ENCODE measurements at regions not wholly inside any gene's neighbourhood (a gene's known extent, or its start where the extent isn't known, plus 50 kb on each side); places are given as distances from the start of the nearest gene placed in this dataset.

- DNase-seq (ENCODE audit: low read depth in 4 of 4, low spot score in 3 of 4) = no peak
These were observed 161.6 kb downstream of the C5orf15 start for GRCh38 chr5:133806847-133807246.

DNA sequence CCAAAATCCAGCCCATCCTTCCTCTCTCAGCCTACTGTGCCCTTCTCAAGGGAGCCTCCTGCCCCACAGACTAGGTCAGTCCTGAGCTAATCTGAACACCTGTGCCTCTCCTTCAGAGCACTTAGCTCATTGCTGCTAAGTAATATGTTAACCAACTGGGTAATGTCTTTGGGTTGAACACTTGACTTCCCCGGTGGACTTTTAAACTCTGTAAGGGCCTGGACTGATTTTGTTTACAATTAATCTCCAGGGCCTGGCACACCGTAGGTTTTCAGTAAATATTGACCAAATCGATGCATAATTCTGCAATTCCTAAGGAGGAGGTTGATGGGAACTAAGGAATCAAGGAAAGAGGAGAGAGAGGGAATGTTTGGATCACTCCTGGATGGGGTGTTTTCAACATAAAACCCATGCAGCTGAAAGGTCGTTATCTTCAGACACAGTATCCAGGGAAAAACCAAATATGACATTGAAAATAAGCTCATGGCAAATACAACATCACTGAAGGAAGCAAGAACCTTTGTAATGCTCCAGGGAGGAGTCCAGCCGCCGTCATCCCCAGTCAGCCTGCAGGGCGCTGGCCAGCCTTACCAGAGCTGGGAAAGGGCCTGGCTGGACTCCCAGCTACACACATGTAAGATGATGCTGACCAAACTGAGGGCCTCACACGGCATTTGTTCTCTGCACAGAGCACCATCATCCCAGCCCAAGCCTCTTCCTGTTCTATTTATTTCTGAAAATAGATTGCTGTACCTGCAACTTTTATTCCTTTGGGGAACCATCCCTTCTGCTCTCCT lies 166.3 kb downstream of the C5orf15 start:
- DNase-seq (ENCODE audit: low read depth in 4 of 4, low spot score in 3 of 4) = no peak

DNA sequence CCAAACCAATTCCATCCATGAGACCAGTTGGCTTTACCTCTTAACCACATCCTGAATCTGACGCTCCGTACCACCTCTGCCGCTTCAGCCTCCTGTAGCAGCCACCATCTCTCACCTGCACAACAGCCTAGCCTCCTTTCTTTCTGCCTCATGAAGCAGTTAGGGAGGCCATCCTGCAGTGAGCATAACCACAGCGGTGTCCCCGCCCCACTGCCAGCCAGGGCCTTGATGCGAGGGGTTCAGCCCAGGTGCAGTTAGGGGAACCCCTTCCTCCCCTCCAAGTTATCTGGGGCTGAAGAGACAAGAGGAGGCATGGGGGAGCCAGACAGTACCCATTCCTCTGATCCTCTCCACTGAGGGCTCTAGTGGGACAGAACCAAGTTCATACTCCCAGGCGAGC lies 167.0 kb downstream of the C5orf15 start:
- no peak for DNase-seq (ENCODE audit: low read depth in 4 of 4, low spot score in 3 of 4)

- DNase-seq (ENCODE audit: low read depth in 4 of 4, low spot score in 3 of 4) = no peak
These were observed 168.7 kb downstream of the C5orf15 start for GRCh38 chr5:133799571-133800237.

GRCh38 chr5:133797167-133797566 lies 171.3 kb downstream of the C5orf15 start:
- DNase-seq (ENCODE audit: low read depth in 4 of 4, low spot score in 3 of 4) = no peak

DNA sequence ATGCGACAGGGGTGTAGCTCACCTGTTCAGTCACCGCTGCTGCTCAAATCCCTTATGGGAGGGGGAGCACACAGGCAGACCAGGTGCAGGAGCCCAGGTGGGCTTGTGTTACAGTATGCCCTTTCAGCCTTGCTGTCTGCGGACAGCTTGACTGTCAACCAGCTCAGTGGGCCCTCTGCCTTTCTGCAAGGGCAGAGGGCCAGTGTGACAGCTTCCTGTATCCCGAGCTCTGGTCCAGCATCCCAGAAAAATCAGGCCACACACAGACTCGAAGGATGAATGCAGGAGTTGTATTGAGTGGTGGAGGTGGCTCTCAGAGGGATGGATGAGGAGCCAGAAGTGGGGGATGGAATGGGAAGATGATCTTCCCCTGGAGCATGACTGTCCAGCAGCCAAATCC lies 172.2 kb downstream of the C5orf15 start:
- no peak for DNase-seq (ENCODE audit: low read depth in 4 of 4, low spot score in 3 of 4)

DNA sequence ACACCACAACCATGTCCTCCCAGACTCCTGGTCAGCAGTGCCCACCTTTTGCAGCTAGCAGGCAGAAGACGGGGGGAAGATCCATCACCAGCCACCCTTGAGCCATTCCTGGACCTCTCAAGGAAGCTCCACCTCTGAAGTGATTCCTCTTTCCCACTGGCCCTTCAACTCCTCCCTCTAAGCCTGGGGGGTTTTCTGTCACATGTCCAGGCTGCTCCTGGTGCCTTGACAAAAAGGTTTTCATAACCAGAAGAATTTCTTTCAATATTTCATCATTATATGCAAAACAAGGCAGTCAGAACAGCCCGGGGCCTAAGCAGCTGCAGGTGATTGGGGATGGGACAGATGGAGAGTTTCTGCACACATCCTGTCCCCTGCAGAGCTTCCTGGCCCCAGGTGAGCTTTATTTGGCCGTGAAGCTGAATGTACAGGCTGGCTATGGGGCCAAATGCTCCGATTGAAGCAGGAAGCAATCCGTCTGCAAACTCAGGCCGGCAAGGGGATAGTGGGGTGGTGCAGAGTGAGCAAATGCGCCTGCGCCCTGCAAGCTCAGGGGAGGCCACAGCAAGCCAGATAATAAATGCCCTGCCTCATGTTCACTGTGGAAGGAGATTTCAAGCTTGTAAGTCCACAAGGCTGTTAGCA lies 173.5 kb downstream of the C5orf15 start:
- no peak for DNase-seq (ENCODE audit: low read depth in 4 of 4, low spot score in 3 of 4)

DNA sequence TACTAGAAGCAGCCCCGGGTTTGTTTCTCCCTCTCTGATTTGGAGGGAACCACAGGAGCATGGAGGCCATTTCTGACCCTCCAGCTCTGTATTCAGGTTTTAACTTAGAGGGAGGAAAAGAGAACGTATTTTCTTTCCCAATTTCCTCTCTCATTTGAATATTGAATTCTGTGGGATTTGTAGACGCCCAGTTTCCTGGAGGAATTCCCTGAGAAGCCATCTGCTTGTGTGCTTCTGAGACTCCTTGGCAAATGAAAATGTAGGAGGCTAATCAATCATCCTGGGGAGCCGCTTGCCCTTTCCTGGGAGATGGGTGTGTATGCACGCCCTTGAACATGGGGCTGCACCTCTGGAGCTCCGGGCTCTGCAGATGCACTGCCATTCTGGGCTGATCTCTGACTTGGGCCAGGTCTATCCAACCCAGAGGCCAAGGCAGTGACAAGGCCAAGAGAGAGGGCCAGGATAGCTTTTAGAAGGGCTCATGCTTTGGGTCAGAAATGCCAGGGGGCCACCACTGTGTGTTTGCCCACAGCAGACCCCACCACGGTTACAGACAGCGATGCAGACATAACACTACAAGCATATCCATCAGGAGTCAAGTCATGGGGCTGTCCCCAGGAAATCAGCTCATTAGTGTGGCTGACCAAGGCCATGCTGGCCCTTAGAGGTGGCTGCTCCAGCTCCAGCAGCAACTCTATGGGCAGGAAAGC lies 174.5 kb downstream of the C5orf15 start:
- DNase-seq (ENCODE audit: low read depth in 4 of 4, low spot score in 3 of 4) = no peak

DNA sequence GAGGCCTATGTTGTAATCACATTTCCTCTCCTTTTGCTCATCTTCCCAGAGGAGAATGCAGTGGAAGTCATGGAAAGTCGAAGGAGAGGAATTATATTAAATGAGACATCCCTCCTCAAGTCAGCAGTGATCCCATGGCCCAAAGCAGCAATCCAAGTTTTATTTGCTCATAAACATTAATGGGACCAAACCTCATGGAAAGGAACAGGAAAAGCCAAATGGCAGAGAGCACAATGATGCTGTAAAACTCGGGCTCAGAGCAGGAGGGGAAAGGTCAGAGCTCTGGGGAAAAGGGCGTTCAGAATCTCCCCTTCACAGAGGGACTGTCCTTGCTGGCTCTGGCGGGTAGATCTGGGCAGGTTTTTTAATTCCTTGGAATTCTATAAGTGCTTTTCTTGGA lies 175.8 kb downstream of the C5orf15 start:
- no peak for DNase-seq (ENCODE audit: low read depth in 4 of 4, low spot score in 3 of 4)

GRCh38 chr5:133792024-133792423 lies 176.4 kb downstream of the C5orf15 start:
- DNase-seq (ENCODE audit: low read depth in 4 of 4, low spot score in 3 of 4) = no peak

DNA sequence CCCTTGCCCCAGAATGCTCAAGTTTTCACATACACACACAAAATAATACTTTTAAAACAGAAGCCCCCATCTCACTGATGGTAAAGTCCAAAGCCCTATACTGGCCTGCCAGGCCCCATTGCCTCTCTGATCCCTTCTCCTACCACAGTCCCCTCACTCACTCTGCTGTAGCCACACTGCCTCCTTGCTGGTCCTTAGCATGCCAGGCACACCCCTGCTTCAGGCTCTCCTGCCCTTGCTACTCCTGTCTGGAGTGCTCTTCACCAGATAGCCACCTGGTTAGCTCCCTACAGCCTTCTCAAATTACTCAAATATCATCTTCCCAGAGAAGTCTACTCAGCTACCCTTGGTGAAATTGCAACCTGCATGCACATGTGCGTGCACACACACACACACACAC lies 177.5 kb downstream of the C5orf15 start:
- DNase-seq (ENCODE audit: low read depth in 4 of 4, low spot score in 3 of 4) = no peak

GRCh38 chr5:133789428-133789827 lies 177.1 kb upstream of the FSTL4 start:
- no peak for DNase-seq (ENCODE audit: low read depth in 4 of 4, low spot score in 3 of 4)

DNA sequence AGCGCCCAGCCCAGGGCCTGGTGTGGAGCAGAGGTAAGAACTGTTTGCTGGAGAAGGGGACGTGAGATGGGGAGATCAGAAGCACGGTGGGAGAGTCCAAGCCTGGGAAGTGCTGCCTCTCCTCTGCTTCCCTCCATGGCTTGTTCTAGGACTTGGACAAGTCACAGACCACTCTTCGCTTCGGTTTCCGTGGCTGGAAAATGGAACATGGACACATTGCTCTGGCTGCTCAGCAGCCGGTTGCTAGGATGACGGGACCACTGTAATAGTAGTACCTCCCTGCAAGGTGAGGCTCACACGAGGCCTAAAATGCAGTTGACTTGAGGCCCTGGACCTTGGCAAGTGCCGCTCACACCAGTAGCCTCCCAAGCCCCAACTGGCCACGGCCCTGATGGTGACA lies 175.8 kb upstream of the FSTL4 start:
- DNase-seq (ENCODE audit: low read depth in 4 of 4, low spot score in 3 of 4) = no peak

DNA sequence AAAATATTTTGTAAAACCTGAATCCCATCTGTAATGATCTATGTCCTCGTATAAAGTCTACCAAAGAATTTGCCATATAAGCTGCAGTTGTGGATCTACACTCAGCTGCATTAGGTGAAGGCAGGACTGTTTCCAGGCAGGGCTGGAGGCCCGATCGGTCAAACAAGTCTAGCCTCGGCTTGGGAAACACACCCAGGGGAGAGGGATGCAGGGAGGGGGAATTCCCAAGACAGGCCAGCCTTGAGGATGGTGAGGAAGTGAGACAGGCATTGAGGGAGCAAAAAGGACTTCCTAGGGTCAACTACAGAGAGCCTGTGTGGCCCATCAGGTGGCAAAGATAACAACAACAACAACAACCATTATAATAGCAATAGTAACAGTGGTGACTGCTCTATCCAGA lies 174.1 kb upstream of the FSTL4 start:
- no peak for DNase-seq (ENCODE audit: low read depth in 4 of 4, low spot score in 3 of 4)

DNA sequence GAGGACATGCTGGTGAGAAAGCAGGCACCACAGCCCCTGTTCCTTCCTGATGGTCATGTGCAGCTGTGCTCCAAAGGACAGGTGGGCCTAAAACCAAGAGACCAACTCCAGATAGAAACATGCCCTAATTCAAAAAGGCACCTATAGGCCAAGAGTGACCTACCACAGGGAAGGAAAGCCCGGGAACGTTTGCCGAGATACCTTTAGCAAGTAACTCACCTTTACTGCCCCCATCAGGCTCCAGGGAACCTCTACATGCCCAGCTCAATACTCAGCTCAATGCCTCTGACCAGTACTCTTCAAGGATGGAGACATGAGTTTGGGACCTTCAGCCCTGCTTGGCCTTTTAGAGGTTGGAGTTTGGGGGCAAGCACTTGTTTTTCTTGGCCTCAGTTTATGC lies 172.8 kb upstream of the FSTL4 start:
- no peak for DNase-seq (ENCODE audit: low read depth in 4 of 4, low spot score in 3 of 4)

DNA sequence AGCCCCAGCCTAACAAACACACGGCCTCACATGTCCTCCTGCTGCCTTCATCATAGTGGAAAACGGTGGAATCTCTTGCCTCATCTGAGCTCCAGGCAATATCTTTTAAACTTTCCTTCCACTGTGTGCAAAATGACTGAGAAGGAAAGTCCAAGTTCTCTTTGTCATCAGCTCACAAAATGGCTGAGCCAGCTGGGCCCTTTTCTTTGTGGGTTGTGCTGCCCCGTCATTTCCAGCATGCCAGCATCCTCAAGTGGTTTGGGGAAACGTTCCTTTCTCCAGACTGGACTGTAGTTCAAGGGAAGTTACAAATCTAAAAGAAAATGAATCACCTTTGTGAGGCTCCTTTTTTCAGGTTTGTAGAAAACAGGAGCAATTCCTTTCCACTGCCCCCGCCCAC lies 171.1 kb upstream of the FSTL4 start:
- DNase-seq (ENCODE audit: low read depth in 4 of 4, low spot score in 3 of 4) = no peak

DNA sequence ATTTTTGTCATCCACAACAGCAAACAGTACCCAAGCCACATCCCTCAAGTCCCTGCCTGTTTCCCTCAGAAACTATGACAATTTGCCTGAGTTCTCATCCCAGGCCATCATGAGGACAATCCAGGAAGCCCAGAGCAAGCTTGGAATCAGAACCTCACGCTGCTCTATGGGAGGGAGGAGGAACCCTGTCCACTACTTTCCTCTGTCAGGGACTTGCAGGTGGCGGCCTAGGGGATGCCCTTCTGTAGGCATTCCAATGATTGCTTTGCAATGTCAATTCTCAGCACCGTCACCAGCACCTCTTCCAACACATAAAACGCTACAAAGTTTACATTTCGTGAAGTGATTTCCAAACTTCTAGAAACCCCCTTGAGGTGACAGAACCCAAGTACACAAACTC lies 170.4 kb upstream of the FSTL4 start:
- no peak for DNase-seq (ENCODE audit: low read depth in 4 of 4, low spot score in 3 of 4)

- no peak for DNase-seq (ENCODE audit: low read depth in 4 of 4, low spot score in 3 of 4)
These were observed 169.3 kb upstream of the FSTL4 start for GRCh38 chr5:133781436-133782225.

DNA sequence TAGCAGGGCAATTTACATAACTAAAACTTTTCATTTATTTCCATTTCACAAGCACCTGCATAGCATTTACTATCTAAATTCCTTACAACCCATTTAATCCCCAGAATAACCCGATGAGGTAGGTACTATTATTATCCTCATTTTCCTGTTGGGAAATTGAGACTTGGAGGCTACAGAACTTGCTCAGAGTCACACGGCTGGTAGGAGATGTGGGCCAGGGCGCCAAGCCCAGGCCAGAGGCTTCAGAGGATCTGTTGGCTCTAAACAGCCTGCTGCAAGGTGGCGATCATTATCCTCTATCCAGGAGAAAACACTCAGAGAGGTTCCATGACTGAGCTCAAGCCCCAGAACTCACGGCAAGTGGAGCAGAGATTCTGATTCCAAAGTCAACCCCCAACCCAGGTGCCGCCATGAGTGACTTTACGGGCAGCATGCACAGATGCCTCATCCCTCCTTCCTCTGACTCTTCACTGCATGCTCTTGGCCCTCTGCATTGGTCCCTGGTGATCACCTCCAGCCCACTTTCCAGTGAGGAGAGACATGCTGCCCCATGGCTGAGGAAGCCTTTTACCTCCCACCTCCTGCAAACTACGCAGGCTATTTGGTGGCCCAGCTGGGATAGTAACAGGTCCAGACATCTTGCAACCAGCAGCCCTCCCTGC lies 168.4 kb upstream of the FSTL4 start:
- no peak for DNase-seq (ENCODE audit: low read depth in 4 of 4, low spot score in 3 of 4)
